ENCODE measurements at regions not wholly inside any gene's neighbourhood (a gene's known extent, or its start where the extent isn't known, plus 50 kb on each side); places are given as distances from the start of the nearest gene placed in this dataset.

GRCh38 chr13:56773148-56773547 is 367.6 kb upstream of the PRR20A start:
- no peak overlapping the region for H3K27ac ChIP-seq
- no peak overlapping the region for H3K4me3 ChIP-seq
- H3K4me1 ChIP-seq, result no peaks in the 10 kb centered on the region
- no peaks in the 10 kb centered on the region for H3K36me3 ChIP-seq (replicated peaks in 1 of 2; ENCODE audit: insufficient read depth in 1 of 2, low read depth in 2 of 2)
- no peaks in the 10 kb centered on the region for H3K9me3 ChIP-seq
- DNase-seq, result no peak
- no peak for ATAC-seq
- TF ChIP-seq POLR2A (IDR thresholded peaks at IDR 0.05) (no peak), CTCF (IDR thresholded peaks at IDR 0.05) (no peak)
- H3K27me3 ChIP-seq, result no peaks in the 10 kb centered on the region
- intact Hi-C loops (cut with DNase I), result no loop called here
- WGBS, 2 donors, result 65 to 76% methylated on average over 4 of the region's 4 CpGs

- TF ChIP-seq POLR2A (IDR thresholded peaks at IDR 0.05), result no peak
- no peak for TF ChIP-seq CTCF (IDR thresholded peaks at IDR 0.05)
These were observed 351.2 kb upstream of the PRR20A start for GRCh38 chr13:56789527-56789926.

GRCh38 chr13:56837161-56837560 is 303.6 kb upstream of the PRR20A start:
- 79 to 86% methylated on average over 2 of the region's 2 CpGs for WGBS, 2 donors

More at GRCh38 chr13:56789527-56789926, 351.2 kb upstream of the PRR20A start:
- DNase-seq (no peak), ATAC-seq (no peak)
- Histone ChIP-seq H3K9me3 (no peaks in the 10 kb centered on the region), H3K4me1 (no peaks in the 10 kb centered on the region), H3K27ac (no peak overlapping the region), H3K4me3 (no peak overlapping the region), H3K27me3 (no peaks in the 10 kb centered on the region), H3K36me3 (replicated peaks in 1 of 2; ENCODE audit: insufficient read depth in 1 of 2, low read depth in 2 of 2) (no peaks in the 10 kb centered on the region)
- 63 to 64% methylated on average over 2 of the region's 2 CpGs for WGBS, 2 donors
- intact Hi-C loops (cut with DNase I), result no loop called here

GRCh38 chr13:56850852-56851251 is 289.9 kb upstream of the PRR20A start:
- ATAC-seq (no peak), DNase-seq (no peak)
- no peak overlapping the region for H3K27ac ChIP-seq
- no peaks in the 10 kb centered on the region for H3K27me3 ChIP-seq
- no peak overlapping the region for H3K4me3 ChIP-seq
- TF ChIP-seq CTCF (IDR thresholded peaks at IDR 0.05) (no peak), POLR2A (IDR thresholded peaks at IDR 0.05) (no peak)
- no peaks in the 10 kb centered on the region for H3K36me3 ChIP-seq (replicated peaks in 1 of 2; ENCODE audit: insufficient read depth in 1 of 2, low read depth in 2 of 2)
- intact Hi-C loops (cut with DNase I), result no loop called here
- no peaks in the 10 kb centered on the region for H3K9me3 ChIP-seq
- no peaks in the 10 kb centered on the region for H3K4me1 ChIP-seq
- WGBS, 2 donors, result 62 to 72% methylated on average over 2 of the region's 2 CpGs

More at GRCh38 chr13:56837161-56837560, 303.6 kb upstream of the PRR20A start:
- TF ChIP-seq CTCF (IDR thresholded peaks at IDR 0.05) (no peak), POLR2A (IDR thresholded peaks at IDR 0.05) (no peak)
- H3K4me1 ChIP-seq, result no peaks in the 10 kb centered on the region
- no peak overlapping the region for H3K4me3 ChIP-seq
- ATAC-seq (no peak), DNase-seq (no peak)
- H3K36me3 ChIP-seq (replicated peaks in 1 of 2; ENCODE audit: insufficient read depth in 1 of 2, low read depth in 2 of 2), result no peaks in the 10 kb centered on the region
- no peaks in the 10 kb centered on the region for H3K9me3 ChIP-seq
- no peak overlapping the region for H3K27ac ChIP-seq
- no peaks in the 10 kb centered on the region for H3K27me3 ChIP-seq
- intact Hi-C loops (cut with DNase I), result no loop called here

- Histone ChIP-seq H3K27me3 (no peaks in the 10 kb centered on the region), H3K27ac (no peak overlapping the region), H3K4me1 (no peaks in the 10 kb centered on the region), H3K36me3 (replicated peaks in 1 of 2; ENCODE audit: insufficient read depth in 1 of 2, low read depth in 2 of 2) (no peaks in the 10 kb centered on the region), H3K9me3 (no peaks in the 10 kb centered on the region), H3K4me3 (no peak overlapping the region)
- ATAC-seq (no peak), DNase-seq (no peak)
- intact Hi-C loops (cut with DNase I), result no loop called here
- no peak for TF ChIP-seq POLR2A (IDR thresholded peaks at IDR 0.05)
- WGBS, 2 donors, result 27 to 41% methylated on average over 2 of the region's 2 CpGs
These were observed 279.2 kb upstream of the PRR20A start for GRCh38 chr13:56861476-56861875.
